Sigmoid colon (tissue), 4 donors: ENCODE measurements at regions not wholly inside any gene's neighbourhood (a gene's known extent, or its start where the extent isn't known, plus 50 kb on each side); places are given as distances from the start of the nearest gene placed in this dataset.

Source experiments
- EP300 ChIP-seq, 4 donors: sonication (generic); formaldehyde crosslinking; IDR thresholded peaks; one replicate each; pipeline ENCODE4 v1.6.1; 2017; ENCODE audit warnings: antibody characterized with exemption in 4 of 4
- POLR2A ChIP-seq, 2 donors: fragments of 450-650 bp; IDR thresholded peaks; one replicate each; pipeline ENCODE4 v1.6.1; 2016; ENCODE audit warnings: antibody characterized with exemption in 2 of 2, mild to moderate bottlenecking in 2 of 2, moderate library complexity in 2 of 2
- TF ChIP-seq, protein P1 (sequence below), 4 experiments: fragments of 450-650 bp in 3 of 4; fragments of 200-600 bp in 1 of 4; IDR thresholded peaks; one replicate each; pipeline ENCODE4 v1.5.1; 2016 to 2019; ENCODE audit warnings: antibody characterized with exemption in 4 of 4, mild to moderate bottlenecking in 3 of 4, moderate library complexity in 2 of 4

DNA sequence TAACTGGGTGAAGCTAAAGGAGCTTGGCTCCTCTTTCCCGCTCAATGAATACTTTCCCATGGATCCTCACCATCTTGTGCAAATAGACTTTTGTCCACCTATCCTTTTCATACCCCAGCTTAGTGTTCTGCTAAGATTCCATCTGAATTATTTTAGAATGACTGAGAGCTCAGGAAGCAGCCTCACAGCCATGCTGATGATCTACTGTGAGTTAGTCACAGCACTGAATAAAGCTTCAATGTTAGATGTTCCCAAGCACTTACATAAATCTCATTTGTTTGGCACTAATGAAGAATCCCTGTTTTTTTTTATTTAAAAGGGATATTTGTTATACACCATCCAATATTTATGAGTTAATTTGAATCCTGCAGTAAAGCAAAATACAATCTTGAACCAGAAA lies 317.6 kb upstream of the TRPC7 start:
- TF ChIP-seq POLR2A (IDR thresholded peaks at IDR 0.05) (no peak), EP300 (IDR thresholded peaks at IDR 0.05) (no peak)
- TF ChIP-seq, protein P1, sequence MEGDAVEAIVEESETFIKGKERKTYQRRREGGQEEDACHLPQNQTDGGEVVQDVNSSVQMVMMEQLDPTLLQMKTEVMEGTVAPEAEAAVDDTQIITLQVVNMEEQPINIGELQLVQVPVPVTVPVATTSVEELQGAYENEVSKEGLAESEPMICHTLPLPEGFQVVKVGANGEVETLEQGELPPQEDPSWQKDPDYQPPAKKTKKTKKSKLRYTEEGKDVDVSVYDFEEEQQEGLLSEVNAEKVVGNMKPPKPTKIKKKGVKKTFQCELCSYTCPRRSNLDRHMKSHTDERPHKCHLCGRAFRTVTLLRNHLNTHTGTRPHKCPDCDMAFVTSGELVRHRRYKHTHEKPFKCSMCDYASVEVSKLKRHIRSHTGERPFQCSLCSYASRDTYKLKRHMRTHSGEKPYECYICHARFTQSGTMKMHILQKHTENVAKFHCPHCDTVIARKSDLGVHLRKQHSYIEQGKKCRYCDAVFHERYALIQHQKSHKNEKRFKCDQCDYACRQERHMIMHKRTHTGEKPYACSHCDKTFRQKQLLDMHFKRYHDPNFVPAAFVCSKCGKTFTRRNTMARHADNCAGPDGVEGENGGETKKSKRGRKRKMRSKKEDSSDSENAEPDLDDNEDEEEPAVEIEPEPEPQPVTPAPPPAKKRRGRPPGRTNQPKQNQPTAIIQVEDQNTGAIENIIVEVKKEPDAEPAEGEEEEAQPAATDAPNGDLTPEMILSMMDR (IDR thresholded peaks at IDR 0.05), result no peak
